Adrenal gland (tissue), 5 donors: ENCODE measurements at regions not wholly inside any gene's neighbourhood (a gene's known extent, or its start where the extent isn't known, plus 50 kb on each side); places are given as distances from the start of the nearest gene placed in this dataset.

Source experiments
- POLR2A ChIP-seq, 2 donors: fragments of 450-650 bp; IDR thresholded peaks; one replicate each; pipeline ENCODE4 v1.6.1; 2017; ENCODE audit warnings: antibody characterized with exemption in 2 of 2, mild to moderate bottlenecking in 2 of 2, moderate library complexity in 1 of 2
- TF ChIP-seq, protein P1 (sequence below), 6 experiments: fragments of 450-650 bp in 4 of 6; fragments of 200-600 bp in 2 of 6; sonication (generic) in 1 of 6; IDR thresholded peaks; 1 replicate in 5 of 6; 2 replicates in 1 of 6; pipeline versions ENCODE4 v1.5.1 to v1.8.0; 2016 to 2021; ENCODE audit warnings: antibody characterized with exemption in 6 of 6, mild to moderate bottlenecking in 2 of 6, moderate library complexity in 1 of 6
- donor health status: DM: no; HTN: no; CAD: no.

DNA sequence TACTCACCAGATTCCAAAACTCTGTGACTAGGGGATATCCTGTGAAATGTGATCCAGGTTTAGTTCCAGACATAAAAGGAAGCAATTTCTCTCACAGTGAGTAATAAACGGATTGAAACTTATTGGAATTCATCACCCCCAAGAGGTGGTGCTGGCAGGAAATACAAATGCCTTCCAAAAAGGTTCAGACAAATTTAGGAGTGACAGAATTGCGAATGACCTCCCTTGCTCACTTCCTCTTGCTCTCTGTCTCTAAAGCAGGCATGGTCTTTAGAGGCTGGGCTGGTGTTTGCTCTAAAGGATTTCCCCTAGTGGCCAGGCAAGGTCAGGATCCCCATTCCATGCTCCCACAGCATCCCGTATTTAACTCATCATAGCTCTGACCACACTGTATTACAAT, 449.4 kb upstream of the PPP2R3A start:
- no peak for TF ChIP-seq POLR2A (IDR thresholded peaks at IDR 0.05)
- TF ChIP-seq, protein P1, sequence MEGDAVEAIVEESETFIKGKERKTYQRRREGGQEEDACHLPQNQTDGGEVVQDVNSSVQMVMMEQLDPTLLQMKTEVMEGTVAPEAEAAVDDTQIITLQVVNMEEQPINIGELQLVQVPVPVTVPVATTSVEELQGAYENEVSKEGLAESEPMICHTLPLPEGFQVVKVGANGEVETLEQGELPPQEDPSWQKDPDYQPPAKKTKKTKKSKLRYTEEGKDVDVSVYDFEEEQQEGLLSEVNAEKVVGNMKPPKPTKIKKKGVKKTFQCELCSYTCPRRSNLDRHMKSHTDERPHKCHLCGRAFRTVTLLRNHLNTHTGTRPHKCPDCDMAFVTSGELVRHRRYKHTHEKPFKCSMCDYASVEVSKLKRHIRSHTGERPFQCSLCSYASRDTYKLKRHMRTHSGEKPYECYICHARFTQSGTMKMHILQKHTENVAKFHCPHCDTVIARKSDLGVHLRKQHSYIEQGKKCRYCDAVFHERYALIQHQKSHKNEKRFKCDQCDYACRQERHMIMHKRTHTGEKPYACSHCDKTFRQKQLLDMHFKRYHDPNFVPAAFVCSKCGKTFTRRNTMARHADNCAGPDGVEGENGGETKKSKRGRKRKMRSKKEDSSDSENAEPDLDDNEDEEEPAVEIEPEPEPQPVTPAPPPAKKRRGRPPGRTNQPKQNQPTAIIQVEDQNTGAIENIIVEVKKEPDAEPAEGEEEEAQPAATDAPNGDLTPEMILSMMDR (IDR thresholded peaks at IDR 0.05), result peak in 1 of 6 experiments; percentile 29
